GM12892 (cell line): ENCODE measurements at regions not wholly inside any gene's neighbourhood (a gene's known extent, or its start where the extent isn't known, plus 50 kb on each side); places are given as distances from the start of the nearest gene placed in this dataset.

Source experiments
- POLR2A ChIP-seq: IDR thresholded peaks from 2 replicates; pipeline ENCODE4 v1.6.1; 2011; ENCODE audit warnings: low read depth, low read length, control low read depth
- TAF1 ChIP-seq: IDR thresholded peaks from 2 replicates; pipeline ENCODE4 v1.6.1; 2011; ENCODE audit warnings: low read depth, mild to moderate bottlenecking, control low read depth, low read length, borderline replicate concordance

DNA sequence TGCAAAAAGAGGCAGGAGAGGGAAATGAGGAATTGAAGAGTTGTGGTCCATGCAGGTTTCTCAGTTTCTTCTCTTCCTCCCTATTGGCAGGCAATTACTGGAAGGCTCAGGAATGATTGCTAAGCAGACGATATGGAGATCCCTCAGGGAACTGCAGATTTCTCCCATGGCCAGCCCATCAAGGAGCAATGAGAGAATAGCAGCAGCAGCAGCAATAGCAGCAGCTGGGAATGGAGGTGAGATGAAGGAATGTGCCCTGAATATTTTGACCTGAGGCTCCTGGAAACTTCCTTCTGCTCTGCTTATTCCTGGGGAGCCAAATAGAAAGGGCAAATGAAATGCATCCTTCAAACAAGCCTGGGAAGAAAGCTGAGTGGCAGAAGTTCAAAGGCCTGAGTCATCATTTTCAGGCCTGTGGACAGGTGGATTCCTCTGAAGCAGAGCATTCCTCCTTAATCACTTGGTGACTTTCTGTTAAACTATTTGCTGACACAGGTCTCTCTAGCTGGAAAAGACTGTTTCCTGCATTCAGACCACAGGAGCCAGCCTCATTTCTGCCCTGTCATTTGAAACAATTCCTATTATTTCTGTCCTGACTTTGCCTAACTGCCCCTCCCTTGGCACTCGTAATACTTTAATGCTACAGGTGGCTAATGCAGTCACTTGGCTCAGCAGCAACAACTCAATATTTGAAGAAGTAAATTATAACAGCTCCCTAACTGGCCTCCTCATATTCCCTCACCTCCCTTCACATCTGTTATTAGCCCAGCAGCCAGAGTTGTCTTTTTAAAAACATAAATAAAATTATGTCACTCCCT lies 146.9 kb upstream of the GADL1 start:
- TF ChIP-seq POLR2A, result no peak
- no peak for TF ChIP-seq TAF1
